Thyroid gland (tissue), 4 donors: ENCODE measurements at regions not wholly inside any gene's neighbourhood (a gene's known extent, or its start where the extent isn't known, plus 50 kb on each side); places are given as distances from the start of the nearest gene placed in this dataset.

Experiments
- POLR2A ChIP-seq, 2 donors: fragments of 450-650 bp; IDR thresholded peaks; one replicate each; pipeline ENCODE4 v1.6.1; 2017; ENCODE audit warnings: antibody characterized with exemption in 2 of 2, mild to moderate bottlenecking in 2 of 2, moderate library complexity in 1 of 2
- TF ChIP-seq, protein P1 (sequence below), 6 experiments: fragments of 200-600 bp in 3 of 6; fragments of 450-650 bp in 3 of 6; sonication (generic) in 3 of 6; IDR thresholded peaks; one replicate each; pipeline ENCODE4 v1.5.1; 2016 to 2019; ENCODE audit warnings: antibody characterized with exemption in 6 of 6, mild to moderate bottlenecking in 2 of 6, inconsistent platforms in 1 of 6, moderate library complexity in 1 of 6

DNA sequence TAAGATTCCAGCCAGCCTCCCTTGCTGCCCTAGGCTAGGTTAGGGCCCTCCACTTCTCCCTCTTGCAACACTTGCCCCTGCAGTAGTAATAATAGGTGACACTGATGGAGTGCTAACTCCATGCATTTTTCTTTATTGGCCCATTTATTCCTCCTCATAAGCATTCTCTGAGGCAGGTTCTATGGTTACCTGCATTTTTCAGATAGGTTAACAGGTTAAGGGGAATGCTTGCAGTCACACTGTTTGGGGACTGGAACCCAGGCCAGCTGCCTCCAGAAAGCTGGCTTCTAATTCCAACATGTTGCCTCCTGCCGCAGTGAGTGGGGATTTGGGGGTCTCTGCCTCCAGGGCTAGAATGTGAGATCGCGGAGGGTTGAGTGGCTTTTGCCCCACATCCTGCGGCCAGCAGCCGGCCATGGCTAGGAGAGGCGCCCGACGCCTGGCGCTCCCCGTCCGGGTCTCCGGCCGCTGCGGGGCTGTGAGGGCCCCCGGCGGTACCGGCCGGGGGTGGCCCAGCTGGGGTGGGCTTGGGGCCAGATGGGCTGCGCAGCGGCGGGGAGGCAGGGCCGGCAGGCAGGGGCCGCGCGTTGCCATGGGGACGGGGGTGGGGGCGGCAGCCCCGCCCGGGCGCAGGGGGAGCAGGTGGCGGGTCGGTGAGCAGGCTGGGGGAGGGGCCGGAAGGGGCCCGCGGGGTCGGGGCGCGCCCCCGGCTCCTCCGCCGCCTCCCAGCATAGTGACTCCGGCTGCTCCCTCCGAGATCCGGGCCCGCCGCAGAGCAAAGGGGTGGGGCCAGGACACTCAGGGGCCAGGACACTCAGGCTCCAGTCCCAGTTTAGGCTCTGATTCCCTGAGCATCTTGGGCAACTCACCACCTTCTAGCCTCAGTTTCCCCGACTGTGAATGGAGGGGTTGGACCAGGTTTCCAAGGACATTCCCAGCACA lies 68.4 kb upstream of the SSBP3 start:
- TF ChIP-seq, protein P1, sequence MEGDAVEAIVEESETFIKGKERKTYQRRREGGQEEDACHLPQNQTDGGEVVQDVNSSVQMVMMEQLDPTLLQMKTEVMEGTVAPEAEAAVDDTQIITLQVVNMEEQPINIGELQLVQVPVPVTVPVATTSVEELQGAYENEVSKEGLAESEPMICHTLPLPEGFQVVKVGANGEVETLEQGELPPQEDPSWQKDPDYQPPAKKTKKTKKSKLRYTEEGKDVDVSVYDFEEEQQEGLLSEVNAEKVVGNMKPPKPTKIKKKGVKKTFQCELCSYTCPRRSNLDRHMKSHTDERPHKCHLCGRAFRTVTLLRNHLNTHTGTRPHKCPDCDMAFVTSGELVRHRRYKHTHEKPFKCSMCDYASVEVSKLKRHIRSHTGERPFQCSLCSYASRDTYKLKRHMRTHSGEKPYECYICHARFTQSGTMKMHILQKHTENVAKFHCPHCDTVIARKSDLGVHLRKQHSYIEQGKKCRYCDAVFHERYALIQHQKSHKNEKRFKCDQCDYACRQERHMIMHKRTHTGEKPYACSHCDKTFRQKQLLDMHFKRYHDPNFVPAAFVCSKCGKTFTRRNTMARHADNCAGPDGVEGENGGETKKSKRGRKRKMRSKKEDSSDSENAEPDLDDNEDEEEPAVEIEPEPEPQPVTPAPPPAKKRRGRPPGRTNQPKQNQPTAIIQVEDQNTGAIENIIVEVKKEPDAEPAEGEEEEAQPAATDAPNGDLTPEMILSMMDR (IDR thresholded peaks at IDR 0.05), result no peak
- no peak for TF ChIP-seq POLR2A (IDR thresholded peaks at IDR 0.05)
